ENCODE measurements at regions not wholly inside any gene's neighbourhood (a gene's known extent, or its start where the extent isn't known, plus 50 kb on each side); places are given as distances from the start of the nearest gene placed in this dataset.

- no peak overlapping the region for H3K4me3 ChIP-seq
- DNase-seq (ENCODE audit: low spot score): no peak
- no peak overlapping the region for H3K4me2 ChIP-seq
- no peaks in the 10 kb centered on the region for H3K27me3 ChIP-seq
- no peaks in the 10 kb centered on the region for H3K9me2 ChIP-seq (replicated peaks; ENCODE audit: insufficient read depth)
- 46% methylated on average over 3 of the region's 3 CpGs for WGBS (ENCODE audit: low lambda C conversion rate, missing lambda C conversion rate)
- H3K79me2 ChIP-seq: no peaks in the 10 kb centered on the region
- TF ChIP-seq CTCF (IDR thresholded peaks at IDR 0.05; ENCODE audit: poor library complexity) (no peak), EZH2 (IDR thresholded peaks at IDR 0.05; ENCODE audit: borderline replicate concordance) (no peak), EZH2phosphoT487 (IDR thresholded peaks at IDR 0.05; ENCODE audit: low read depth, severe bottlenecking, unreplicated experiment) (no peak)
- no peaks in the 10 kb centered on the region for H4K20me1 ChIP-seq (ENCODE audit: insufficient read depth, poor library complexity, severe bottlenecking)
- no peaks in the 10 kb centered on the region for H3K36me3 ChIP-seq (replicated peaks; ENCODE audit: insufficient read depth, low read depth)
- no peaks in the 10 kb centered on the region for H3K9me3 ChIP-seq (ENCODE audit: low read depth)
- H2AFZ ChIP-seq: no peak overlapping the region
- no peak overlapping the region for H3K27ac ChIP-seq
- H3K4me1 ChIP-seq (ENCODE audit: insufficient read depth): peaks cover 5% of the 10 kb centered on the region
These were observed 83.9 kb upstream of the DCBLD2 start for GRCh38 chr3:98985431-98985830.

GRCh38 chr3:98984024-98984423 is 82.5 kb upstream of the DCBLD2 start:
- TF ChIP-seq CTCF (IDR thresholded peaks at IDR 0.05; ENCODE audit: poor library complexity): no peak
- no peak for TF ChIP-seq EZH2 (IDR thresholded peaks at IDR 0.05; ENCODE audit: borderline replicate concordance)
- TF ChIP-seq EZH2phosphoT487 (IDR thresholded peaks at IDR 0.05; ENCODE audit: low read depth, severe bottlenecking, unreplicated experiment): no peak
- Histone ChIP-seq H3K79me2 (no peaks in the 10 kb centered on the region), H3K4me1 (ENCODE audit: insufficient read depth) (peaks cover 5% of the 10 kb centered on the region), H3K4me2 (no peak overlapping the region), H3K27ac (no peak overlapping the region), H3K9me2 (replicated peaks; ENCODE audit: insufficient read depth) (no peaks in the 10 kb centered on the region), H4K20me1 (ENCODE audit: insufficient read depth, poor library complexity, severe bottlenecking) (no peaks in the 10 kb centered on the region), H3K36me3 (replicated peaks; ENCODE audit: insufficient read depth, low read depth) (no peaks in the 10 kb centered on the region), H3K27me3 (no peaks in the 10 kb centered on the region), H2AFZ (no peak overlapping the region), H3K4me3 (no peak overlapping the region), H3K9me3 (ENCODE audit: low read depth) (no peaks in the 10 kb centered on the region)
- no peak for DNase-seq (ENCODE audit: low spot score)
- 89% methylated on average over 1 of the region's 1 CpG for WGBS (ENCODE audit: low lambda C conversion rate, missing lambda C conversion rate)

- Histone ChIP-seq H3K4me1 (ENCODE audit: insufficient read depth) (peaks cover 5% of the 10 kb centered on the region), H3K4me2 (no peak overlapping the region), H3K27ac (no peak overlapping the region), H4K20me1 (ENCODE audit: insufficient read depth, poor library complexity, severe bottlenecking) (no peaks in the 10 kb centered on the region), H3K27me3 (no peaks in the 10 kb centered on the region), H2AFZ (no peak overlapping the region), H3K9me3 (ENCODE audit: low read depth) (no peaks in the 10 kb centered on the region), H3K79me2 (no peaks in the 10 kb centered on the region), H3K9me2 (replicated peaks; ENCODE audit: insufficient read depth) (no peaks in the 10 kb centered on the region), H3K36me3 (replicated peaks; ENCODE audit: insufficient read depth, low read depth) (no peaks in the 10 kb centered on the region), H3K4me3 (no peak overlapping the region)
- no peak for DNase-seq (ENCODE audit: low spot score)
- 66% methylated on average over 2 of the region's 2 CpGs for WGBS (ENCODE audit: low lambda C conversion rate, missing lambda C conversion rate)
- TF ChIP-seq EZH2phosphoT487 (IDR thresholded peaks at IDR 0.05; ENCODE audit: low read depth, severe bottlenecking, unreplicated experiment) (no peak), EZH2 (IDR thresholded peaks at IDR 0.05; ENCODE audit: borderline replicate concordance) (no peak), CTCF (IDR thresholded peaks at IDR 0.05; ENCODE audit: poor library complexity) (no peak)
These were observed 80.9 kb upstream of the DCBLD2 start for GRCh38 chr3:98982351-98982750.
